ENCODE measurements at regions not wholly inside any gene's neighbourhood (a gene's known extent, or its start where the extent isn't known, plus 50 kb on each side); places are given as distances from the start of the nearest gene placed in this dataset.
A peak's percentile ranks its signal among the peaks of the same experiment; 100 is the strongest.
"Not testable (repeated sequence)": the region's sequence is repeated elsewhere in the genome, so short reads cannot be mapped to it uniquely, and the experiment has no call there.

DNA sequence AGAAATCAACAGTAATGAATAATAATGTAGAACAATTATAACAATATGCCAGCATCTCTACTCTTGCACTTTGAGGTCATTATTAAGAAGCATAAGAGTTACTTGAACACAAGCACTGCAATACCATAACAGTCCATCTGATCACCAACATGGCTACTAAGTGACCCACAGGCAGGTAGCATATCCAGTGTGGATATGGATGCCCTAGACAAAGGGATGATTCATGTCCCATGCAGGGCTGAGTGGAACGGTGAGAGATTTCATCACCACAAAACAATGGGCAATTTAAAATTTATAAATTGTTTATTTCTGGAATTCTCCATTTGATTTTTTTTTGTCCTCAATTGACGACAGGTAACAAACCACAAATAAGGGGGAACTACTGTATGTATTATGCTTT lies 107.7 kb upstream of the TSC22D2 start:
- no peak for DNase-seq

DNA sequence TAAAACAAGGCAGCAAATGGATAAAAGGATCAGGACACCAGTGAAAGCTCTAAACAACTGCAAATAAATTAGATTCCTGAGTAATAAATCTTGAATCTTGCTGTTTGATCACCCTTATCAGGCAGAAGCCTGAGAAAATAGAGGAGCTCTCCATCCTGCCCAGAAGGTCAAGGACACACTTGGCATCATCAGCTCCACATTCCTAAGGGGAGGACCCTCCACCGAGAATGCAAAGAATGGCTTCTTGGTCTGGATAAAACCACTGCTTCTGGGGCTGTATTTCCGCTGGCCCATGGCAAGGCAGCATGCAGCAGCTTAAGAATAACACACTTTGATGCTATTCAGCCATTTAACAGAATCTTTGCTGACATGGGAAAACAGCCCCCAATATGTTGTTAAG lies 108.9 kb upstream of the TSC22D2 start:
- DNase-seq, result no peak

DNA sequence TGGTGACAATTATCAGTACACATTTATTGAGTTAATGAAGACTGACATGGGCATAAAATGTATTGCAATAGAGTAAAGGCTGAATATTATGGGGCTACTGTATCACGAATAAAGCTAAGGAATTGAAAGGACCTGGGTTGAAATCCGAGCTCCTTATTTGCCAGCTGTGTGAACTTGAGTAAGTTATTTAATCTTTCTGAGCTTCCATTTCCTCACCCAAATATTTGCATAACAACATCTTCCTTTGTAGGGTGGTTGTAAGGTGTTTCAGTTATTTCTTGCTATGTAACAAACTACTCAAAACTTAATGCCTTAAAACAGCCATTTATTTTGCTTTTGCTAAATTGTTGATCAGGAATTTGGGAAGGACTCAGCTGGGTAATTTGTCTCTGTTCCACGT lies 111.1 kb upstream of the TSC22D2 start:
- no peak for DNase-seq

DNA sequence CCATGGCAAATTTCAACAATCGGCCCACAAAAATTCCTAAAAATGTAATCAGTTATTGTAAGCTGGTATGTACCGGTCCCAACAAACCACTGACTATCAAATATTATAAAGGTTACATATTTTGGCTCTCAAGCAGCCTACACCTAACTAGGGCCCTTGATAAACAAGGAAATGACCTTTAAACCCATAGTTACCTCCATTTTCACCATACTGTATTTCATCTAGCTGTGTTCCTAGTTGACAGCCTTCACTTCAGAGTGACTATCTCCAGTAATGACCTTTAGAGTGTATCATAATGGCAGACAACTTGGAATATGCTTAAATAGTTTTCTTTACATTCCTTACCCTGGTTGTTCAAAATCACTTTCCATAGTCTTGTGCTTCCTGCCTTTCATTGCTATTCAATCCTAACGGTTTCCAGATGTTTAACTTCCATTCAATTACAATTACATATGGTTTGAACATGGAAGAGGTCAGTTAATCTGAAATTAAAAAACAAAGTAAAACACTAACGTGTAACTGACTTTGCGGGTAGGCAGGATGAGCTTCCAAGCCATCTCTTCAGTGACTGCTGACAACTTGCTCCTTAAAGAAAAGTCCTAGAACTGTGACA lies 111.9 kb upstream of the TSC22D2 start:
- no peak for DNase-seq

DNA sequence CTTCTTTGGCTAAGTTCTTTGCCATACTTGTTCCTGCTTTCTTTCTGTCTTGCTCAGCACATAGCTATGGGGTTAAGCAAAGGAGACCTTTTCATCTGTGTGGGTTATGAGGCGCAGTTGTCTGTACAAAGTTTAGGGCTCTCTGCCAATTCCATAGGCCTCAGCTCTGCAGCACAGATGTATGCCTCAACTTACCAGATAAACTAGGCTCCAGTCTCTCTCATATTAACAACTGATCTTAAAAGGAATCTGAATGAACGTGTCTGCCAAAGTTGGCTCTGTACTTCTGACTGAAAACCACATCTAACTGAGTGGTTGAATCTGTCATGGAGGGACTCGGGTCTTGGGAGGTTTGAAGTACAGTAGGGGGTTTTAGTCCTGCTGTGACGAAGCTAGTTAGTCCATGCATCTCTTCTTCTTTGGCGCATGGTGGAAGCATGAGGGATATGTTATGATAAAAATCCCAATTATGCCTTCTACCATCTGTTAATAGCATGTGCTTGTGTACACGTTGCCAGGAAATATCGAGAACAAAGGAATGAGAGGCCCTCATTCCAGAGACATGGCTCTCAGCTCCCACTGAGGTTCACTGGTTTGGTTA lies 114.6 kb upstream of the TSC22D2 start:
- DNase-seq, result no peak

DNA sequence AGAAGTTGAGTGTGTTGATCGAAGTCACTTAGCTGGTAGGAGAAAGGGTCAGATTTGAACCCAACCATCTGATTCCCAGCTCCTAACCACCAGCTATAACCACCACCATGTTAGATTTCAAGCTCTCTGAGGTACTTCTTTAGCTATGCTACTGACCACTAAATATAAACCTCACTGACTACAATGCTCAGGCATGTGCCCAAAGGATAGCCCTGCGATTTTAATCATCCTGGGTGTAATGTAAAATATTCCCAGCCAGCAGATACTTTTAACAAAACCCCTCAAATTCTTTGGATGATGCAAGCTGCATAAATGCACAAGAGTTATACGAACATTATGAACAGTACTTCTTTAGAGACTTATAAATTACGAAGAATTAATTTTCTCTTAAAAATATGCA lies 115.2 kb upstream of the TSC22D2 start:
- DNase-seq, result no peak

DNA sequence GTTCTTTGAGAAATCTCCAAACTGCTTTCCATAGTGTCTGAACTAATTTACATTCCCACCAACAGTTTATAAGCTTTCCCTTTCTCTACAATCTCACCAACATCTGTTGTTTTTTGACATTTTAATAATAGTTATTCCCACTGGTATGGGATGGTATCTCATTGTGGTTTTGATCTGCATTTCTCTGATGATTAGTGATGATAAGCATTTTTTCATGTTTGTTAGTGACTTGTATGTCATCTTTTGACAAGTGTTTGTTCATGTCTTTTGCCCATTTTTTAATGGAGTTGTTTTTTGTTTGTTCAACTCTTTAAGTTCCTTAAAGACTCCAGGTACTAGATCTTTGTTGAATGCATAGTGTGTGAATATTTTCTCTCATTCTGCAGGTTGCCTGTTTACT lies 116.6 kb upstream of the TSC22D2 start:
- DNase-seq, result no peak

DNA sequence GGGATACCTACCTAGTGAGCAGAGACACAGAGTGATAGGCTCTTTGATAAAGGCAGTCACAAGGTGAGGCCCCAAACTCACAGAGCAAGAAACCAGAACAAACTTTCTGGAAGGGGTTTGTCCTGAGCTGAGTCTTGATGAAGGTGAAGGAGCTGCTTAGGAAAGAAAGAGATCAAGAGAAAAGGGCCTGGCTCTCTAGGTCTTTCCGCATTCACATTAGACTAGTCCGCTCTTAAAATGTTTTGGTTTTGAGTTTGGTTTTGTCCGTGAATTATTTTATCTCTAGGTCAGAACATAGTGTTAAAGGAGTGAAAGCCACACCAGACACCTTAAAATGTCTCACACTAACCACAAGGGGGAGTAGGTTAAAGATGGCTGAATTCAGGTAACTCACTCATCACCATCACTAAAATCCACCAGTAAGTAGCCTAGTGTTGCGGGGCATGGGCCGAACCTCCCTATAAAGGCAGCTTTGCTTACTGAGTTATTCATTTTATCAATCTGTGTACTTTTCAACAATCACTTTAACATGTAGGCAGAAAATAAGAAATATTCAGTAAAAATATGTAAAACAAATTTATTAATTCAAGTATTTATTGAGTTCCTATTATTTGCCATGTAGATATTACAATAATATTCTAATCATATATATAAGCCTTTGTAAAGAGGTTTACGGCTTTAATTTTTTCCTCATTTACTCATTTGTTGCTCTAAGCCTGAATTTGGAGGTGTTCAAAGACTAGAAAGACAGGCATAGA lies 121.5 kb upstream of the TSC22D2 start:
- DNase-seq, result no peak

DNA sequence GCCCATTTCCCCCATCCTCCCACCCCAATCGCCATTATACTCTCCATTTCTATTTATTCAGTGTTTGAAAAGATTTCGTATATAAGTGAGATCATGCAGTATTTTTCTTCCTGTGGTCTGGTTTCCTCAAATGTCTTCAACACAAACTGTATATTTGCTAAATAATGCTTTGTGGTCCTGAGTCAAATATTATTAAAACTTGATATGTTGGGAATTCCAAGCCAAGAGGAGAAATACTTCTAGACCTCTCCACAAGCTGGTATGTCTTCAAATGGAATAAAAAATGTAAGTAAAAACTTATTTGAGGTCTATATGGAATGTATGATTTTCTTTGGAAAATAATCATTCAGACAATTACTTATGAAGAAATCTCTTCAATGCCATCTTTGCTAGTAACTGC lies 122.5 kb upstream of the TSC22D2 start:
- no peak for DNase-seq

DNA sequence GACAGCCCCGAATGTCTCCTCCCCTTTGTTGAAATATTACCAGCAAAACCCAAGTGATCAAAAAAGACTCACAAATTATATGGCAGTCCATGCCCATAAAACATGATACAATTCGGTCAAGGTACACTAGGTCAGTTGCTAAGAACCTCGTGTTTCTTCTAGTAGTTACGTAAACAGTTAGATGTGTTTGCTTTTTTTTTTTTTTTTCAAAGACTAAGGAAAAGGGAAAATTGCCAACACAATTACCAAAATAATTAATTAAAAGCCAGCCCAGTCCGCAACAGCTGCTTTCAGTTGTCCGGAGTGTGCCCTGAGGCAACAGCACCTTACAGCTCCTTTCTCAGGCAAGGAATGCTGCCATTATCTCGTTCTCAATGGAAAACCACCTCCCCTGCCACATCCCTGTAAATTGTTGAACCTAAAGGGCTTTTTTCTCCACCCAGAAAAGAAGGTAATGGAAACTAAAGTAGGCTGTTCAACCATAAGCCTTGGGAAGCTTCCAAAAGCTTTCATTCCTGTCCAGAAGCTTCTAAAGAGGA lies 129.2 kb upstream of the TSC22D2 start:
- DNase-seq, result peak; percentile 30

DNA sequence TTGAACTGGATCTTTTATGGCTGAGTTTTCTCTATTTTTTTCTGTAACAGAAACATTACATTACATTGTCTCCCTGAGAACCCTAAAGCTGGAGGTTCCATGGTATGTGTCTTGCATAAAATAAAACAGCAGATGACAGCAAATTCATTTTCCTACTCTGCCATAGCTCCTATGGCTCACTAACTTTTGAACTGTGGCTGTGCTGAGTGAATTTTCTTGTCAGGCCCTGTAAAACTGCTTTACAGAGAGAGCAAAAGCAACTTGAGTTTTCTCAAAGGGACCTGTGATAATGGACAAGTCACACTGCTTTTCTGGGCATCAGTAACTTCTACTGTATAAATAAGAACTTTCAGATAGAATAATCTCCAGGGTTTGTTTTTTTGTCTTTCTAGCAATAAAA lies 129.9 kb upstream of the TSC22D2 start:
- DNase-seq, result no peak

DNA sequence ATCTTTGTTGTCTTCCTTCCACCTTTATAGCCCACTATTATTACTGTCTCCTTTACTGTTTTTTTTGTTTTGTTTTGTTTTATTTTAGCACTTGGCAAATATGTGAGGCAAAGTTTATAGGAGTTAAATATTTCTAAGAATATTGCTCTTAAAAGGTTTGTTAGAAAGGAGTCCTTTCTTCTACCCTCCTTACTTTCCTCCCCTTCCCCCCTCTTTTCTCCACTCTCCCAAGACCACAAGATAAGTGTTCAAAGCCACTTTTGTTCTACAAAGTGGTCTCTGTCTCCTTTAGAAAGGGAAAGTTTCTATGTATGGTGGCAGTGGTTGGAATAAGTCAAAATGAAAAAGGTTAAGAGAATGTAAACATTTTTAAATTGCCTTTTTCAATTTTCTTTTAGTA lies 130.7 kb upstream of the TSC22D2 start:
- no peak for DNase-seq

DNA sequence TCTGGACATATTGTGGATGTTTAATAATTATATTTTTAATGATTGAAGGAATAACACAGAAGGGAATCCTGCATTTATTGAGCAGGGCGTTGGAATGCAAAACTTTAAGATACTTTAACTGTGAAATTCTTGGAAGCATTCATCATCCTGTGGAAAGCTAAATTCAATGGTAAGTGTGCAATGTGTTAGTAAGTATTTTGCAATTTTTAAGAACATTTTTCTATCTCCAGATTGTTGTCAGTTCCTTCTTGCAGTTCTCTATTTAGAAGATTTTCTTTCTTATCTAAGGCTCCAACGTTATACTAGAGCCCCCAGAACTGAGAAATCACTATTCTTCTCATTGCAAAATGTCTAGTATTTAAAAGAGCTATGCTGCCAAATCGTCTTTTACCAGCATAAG lies 132.2 kb upstream of the TSC22D2 start:
- no peak for DNase-seq

DNA sequence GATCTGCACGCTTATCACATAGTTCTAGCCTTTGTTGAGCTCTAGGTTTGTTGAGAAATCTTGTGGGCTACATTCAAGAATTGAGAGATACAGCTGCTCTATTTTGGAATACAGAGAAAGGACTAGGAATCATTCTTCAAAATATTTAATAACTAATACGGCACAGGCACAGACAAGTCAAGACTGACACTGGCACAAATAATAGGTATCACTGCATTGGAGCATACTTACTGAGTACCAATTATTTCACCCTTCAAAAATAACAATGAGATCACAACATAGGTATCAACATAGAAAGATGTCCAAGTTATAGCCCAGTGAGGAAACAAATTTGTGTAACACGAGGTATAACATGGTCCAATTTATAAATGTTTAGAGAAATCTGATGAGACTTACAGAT lies 133.7 kb upstream of the TSC22D2 start:
- no peak for DNase-seq

DNA sequence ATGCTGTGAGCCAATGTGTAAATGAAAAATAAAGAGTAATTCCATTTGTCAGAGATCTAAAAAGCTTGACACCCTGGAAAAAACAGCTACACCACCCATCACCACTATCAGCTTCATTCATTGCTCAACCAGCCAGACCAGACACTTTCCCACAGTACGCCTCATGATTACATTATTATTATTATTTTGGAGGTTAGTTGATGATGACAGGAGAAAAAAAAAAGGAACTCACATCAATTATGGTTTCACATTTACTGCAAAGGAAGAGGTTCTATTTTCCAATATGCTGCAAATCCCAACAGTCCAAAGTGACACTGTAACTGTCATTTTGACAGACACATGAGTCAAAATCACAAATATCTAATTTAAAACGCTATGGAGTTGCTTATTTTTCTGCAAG lies 134.7 kb upstream of the TSC22D2 start:
- no peak for DNase-seq

DNA sequence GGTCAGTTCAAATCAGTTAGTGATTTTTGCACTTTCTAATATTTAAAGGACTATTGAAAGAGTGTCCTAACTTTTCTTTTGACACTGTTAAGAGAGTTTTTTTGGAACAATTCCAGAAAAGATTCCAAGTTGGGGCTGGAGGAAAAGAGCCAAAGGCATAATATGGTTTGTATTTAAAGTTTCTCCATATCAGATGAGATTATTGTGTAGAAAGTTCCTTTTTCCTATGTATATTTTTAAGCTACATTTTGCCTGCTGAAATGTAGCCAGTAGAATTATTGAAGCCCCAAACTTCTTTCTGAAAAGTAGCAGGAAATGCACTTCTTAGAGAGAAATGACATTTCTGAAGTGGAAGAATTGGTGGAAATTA lies 136.5 kb upstream of the TSC22D2 start:
- DNase-seq, result no peak

DNA sequence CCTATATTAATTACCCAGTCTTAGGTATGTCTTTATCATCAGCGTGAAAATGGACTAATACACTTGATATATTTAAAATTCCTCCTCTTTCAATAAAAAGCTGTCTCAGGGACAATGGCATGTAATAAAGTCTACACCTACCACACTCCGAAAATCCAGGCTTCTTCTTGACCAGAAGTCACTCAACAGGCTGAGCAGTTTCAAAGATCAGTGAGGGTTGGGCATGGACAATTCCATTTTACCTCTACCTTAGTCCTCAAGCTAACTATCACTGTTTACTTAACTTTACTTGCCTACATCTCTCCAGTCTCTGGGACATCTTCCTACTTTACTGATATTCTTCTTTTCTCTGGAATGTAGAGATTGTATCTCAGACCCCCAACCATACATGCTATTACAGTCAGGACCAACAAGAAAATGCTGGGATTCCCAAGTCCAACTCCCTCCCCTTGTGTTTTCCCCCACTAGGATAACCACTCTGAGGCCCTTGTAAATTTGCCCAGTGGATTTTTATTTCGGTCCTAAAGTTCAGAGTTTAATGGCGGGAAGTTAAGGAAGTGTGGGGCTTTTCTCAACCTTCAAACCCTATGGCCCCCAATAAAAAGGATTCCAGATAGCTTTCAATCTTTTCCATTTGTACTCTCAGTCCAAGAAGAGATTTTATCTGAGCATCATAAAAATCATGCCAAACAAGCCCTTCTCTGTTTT lies 137.1 kb upstream of the TSC22D2 start:
- no peak for DNase-seq

DNA sequence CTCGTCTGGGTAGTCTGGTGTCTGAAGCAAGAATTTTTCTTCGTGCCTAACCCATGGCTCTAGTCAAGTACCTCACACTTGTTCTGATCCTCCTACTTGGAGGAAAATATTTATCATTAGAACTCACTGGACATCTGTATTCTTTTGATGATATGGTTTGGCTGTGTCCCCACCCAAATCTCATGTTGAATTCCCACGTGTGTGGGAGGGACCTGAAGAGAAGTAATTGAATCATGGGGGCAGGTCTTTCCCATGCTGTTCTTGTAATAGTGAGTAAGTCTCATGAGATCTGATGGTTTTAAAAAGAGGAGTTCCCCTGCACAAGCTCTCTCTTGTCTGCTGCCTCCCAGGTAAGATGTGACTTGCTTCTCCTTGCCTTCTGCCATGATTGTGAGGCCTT lies 137.7 kb upstream of the TSC22D2 start:
- not testable (repeated sequence) for DNase-seq

DNA sequence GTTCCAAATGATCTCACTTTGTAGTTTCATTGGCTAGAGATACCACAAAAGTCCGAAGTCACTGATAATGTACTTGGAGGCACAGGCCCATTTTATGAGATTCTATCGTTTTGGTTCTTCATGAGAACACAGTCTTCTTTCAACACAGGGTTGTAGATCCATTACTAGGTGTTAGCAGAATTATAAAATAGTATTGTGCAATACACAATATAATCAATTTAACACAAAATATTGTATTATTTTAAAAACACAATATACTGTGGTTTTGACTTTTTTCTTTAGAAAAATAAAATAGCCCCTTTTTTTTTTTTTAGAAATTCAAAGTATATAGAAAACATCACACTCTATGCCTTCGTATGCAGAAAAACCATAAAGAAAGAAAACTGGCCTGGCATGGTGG lies 138.6 kb upstream of the TSC22D2 start:
- no peak for DNase-seq

DNA sequence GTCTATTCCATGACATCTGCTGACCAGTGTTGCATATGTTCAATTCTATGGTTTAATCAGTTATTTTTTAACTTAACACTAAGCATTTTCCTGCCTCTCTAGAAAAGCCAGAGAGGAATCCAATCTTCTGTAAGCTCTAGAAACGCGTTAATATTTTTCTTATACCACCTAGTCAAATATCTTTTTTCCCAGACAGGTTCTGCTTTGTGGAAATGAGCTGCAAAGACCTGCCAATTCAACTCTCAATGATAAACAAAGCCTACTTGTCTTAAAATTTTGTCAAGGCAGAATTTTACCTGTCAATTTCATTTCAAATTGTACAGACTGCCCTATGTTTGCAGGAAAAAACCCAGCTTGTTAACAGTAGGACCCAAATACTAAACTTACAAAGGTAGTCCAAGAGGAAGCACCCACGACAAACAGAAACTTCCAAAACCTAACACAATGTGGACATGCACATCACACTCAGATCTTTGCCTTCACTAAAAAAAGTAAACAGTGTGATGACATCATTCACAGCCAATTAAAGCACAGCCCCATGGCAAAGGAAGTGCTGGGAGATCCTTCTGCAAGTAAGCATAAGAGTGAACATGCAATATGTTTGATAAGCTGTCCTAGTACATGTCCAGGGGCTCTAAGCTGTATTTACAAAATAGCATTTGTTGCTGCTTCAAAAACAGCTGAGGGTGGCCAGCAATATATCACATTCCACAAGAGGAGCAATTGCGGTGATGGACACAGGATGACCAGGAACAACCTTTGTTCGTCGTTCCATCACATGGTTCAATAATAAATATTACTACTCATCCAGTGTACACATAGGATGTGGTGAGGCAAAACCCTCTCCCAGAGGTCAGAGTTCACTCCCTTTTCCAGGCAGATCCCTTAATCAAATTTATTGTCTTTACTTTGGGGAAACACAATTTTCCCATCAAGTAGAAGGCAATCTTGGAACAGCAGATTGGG lies 139.4 kb upstream of the TSC22D2 start:
- DNase-seq, result no peak

DNA sequence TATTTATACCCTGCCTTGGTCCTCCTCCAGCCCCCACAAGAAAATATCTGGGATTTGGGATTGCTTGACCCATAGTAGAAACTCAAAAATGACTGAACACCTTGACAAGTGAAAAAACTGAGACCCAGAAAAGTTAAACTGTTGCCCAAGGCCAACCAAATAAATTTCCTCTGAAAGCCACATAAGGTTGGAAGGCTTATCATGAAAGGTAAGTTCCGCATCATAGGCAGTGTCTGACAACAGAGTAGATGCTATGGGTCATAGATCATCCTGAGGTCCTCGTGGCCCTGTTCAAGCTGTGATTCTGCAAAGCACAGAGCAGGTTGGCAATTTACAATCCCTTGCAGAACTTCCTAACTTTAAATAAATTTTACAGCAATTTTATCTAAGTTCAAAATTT lies 140.8 kb upstream of the TSC22D2 start:
- DNase-seq, result no peak

DNA sequence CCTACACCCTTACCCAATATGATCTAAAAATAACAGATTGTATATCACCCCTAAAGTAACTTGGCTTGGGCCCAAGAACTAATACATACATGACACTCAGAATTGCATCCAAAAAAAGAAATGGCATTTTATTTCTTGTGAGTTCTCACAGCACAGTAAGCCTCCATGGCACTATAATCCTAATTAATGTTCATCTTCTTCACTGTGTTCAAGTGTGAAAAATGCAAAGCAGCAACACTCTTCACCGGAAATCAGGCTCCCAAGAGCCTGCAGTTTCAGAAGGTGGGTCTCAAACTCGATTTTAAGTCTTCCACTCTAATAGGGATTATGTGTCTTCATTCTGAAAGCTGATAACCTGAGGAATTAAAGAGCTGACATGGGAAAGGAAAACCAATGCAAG lies 142.8 kb upstream of the TSC22D2 start:
- DNase-seq, result no peak

All from NCI-H1417 treated with DMSO at 0.1 percent for 48 hours (cell line).